Astrocyte (in vitro differentiated cells and primary cell): ENCODE measurements at regions not wholly inside any gene's neighbourhood (a gene's known extent, or its start where the extent isn't known, plus 50 kb on each side); places are given as distances from the start of the nearest gene placed in this dataset.

Experiments
- CTCF ChIP-seq: IDR thresholded peaks from 2 replicates; pipeline ENCODE4 v1.5.1; 2011; ENCODE audit warnings: low read depth, mild to moderate bottlenecking, inconsistent platforms, low read length, moderate library complexity; ENCODE audit not compliant: insufficient read depth
- EZH2 ChIP-seq: IDR thresholded peaks from 2 replicates; pipeline ENCODE4 v1.6.1; 2012; ENCODE audit warnings: mild to moderate bottlenecking, low read length, inconsistent platforms; ENCODE audit not compliant: insufficient read depth

- TF ChIP-seq CTCF: no peak
- no peak for TF ChIP-seq EZH2
Observed at GRCh38 chr17:34167354-34167753, 87.7 kb upstream of the CCL2 start.
